HepG2 (cell line): ENCODE measurements at regions not wholly inside any gene's neighbourhood (a gene's known extent, or its start where the extent isn't known, plus 50 kb on each side); places are given as distances from the start of the nearest gene placed in this dataset.

Source experiments
- ATAC-seq: fragments of 200-7000 bp; cut with Tn5 transposase; 3 replicates; pipeline ENCODE4 v1.9.1; 2020; ENCODE audit warnings: mild to moderate bottlenecking, moderate library complexity
- BruUV-seq: library from RNA; stranded (reverse); fragments of 400-500 nt; replicated peaks from 2 replicates; lab custom pipeline; 2021; lab: Mats Ljungman, UMichigan
- CTCF ChIA-PET: fragments of 300-600 bp; formaldehyde crosslinking; extraction: SDS; loops from one replicate; lab custom pipeline; 2021; ENCODE audit warnings: low total read pairs, inconsistent platforms, low intra/inter-chr PET ratio; lab: Yijun Ruan, JAX
- POLR2A ChIA-PET: fragments of 350-600 bp; sonication (Branson Sonifier 250); formaldehyde crosslinking; loops from one replicate; lab custom pipeline; 2020; ENCODE audit warnings: antibody characterized with exemption, inconsistent platforms; lab: Yijun Ruan, JAX
- DNase-seq: peaks from one replicate; pipeline ENCODE4 v3.0.0-alpha.2; 2015; ENCODE audit warnings: low spot score
- FAIRE-seq: peaks from 3 replicates; lab custom pipeline; 2011; peaks lifted over from hg19 to GRCh38; lab: Jason Lieb, UNC
- H2AFZ ChIP-seq: one replicate; pipeline ENCODE4 v1.6.1; 2011; ENCODE audit warnings: low read length, inconsistent platforms
- H3K27ac ChIP-seq: fragments of 300-600 bp; 3 replicates; pipeline ENCODE4 v1.8.0; 2011; ENCODE audit warnings: mixed run types, mild to moderate bottlenecking, mixed read lengths, low read length, inconsistent platforms; ENCODE audit not compliant: insufficient read depth; ENCODE audit errors: extremely low read length
- H3K27me3 ChIP-seq, 2 experiments: fragments of 200-600 bp in 1 of 2; 2 replicates in 1 of 2; 3 replicates in 1 of 2; pipeline versions ENCODE4 v1.6.0 to v1.8.0; 2011; ENCODE audit warnings: low read length in 2 of 2, mild to moderate bottlenecking in 2 of 2, moderate library complexity in 2 of 2, inconsistent platforms in 1 of 2; ENCODE audit not compliant: insufficient read depth in 2 of 2, control insufficient read depth in 1 of 2
- H3K36me3 ChIP-seq, 2 experiments: fragments of 200-600 bp in 1 of 2; replicated peaks in 1 of 2; 2 replicates in 1 of 2; 3 replicates in 1 of 2; pipeline versions ENCODE4 v1.5.1 to v1.8.0; 2011; ENCODE audit warnings: low read length in 2 of 2, inconsistent platforms in 1 of 2; ENCODE audit not compliant: insufficient read depth in 2 of 2, control insufficient read depth in 1 of 2
- H3K4me1 ChIP-seq: 2 replicates; pipeline ENCODE4 v1.5.1; 2012; ENCODE audit warnings: low read length, inconsistent platforms; ENCODE audit not compliant: insufficient read depth
- H3K4me2 ChIP-seq: 2 replicates; pipeline ENCODE4 v1.6.0; 2011; ENCODE audit warnings: low read depth, low read length, inconsistent platforms
- H3K4me3 ChIP-seq, 3 experiments: fragments of 200-600 bp in 1 of 3; sonication (generic), shearing (Covaris generic) in 1 of 3; replicated peaks in 1 of 3; 2 replicates each; pipeline ENCODE4 v1.5.1; 2011 to 2016; ENCODE audit warnings: low read length in 3 of 3, inconsistent platforms in 2 of 3, low read depth in 2 of 3, mild to moderate bottlenecking in 2 of 3, control low read depth in 1 of 3, mixed read lengths in 1 of 3; ENCODE audit not compliant: insufficient read depth in 1 of 3
- H3K79me2 ChIP-seq: one replicate; pipeline ENCODE4 v1.6.1; 2011; ENCODE audit warnings: low read length, inconsistent platforms; ENCODE audit not compliant: insufficient read depth
- H3K9ac ChIP-seq: 2 replicates; pipeline ENCODE4 v1.6.0; 2011; ENCODE audit warnings: mild to moderate bottlenecking, low read depth, low read length, inconsistent platforms; ENCODE audit not compliant: insufficient read depth
- H3K9me3 ChIP-seq: 2 replicates; pipeline ENCODE4 v1.5.1; 2012; ENCODE audit warnings: mild to moderate bottlenecking, low read length
- H4K20me1 ChIP-seq: 2 replicates; pipeline ENCODE4 v1.6.0; 2011; ENCODE audit warnings: inconsistent platforms, mild to moderate bottlenecking, low read length, moderate library complexity; ENCODE audit not compliant: insufficient read depth
- BCL6 ChIP-seq: IDR thresholded peaks from 2 replicates; pipeline ENCODE4 v1.6.1; 2016; ENCODE audit warnings: missing genetic modification reagents, missing compliant biosample characterization
- HNRNPL ChIP-seq: fragments of 200-400 bp; formaldehyde crosslinking; IDR thresholded peaks from 2 replicates; pipeline ENCODE4 v1.6.1; 2017; ENCODE audit warnings: mild to moderate bottlenecking, low read depth, low read length
- HOXA7 ChIP-seq: sonication (generic); formaldehyde crosslinking; IDR thresholded peaks from 2 replicates; pipeline ENCODE4 v1.8.1; 2022; ENCODE audit warnings: mild to moderate bottlenecking, missing genetic modification reagents, moderate library complexity
- LCORL ChIP-seq, 2 experiments: fragments of 450-650 bp in 1 of 2; sonication (generic) in 1 of 2; formaldehyde crosslinking in 1 of 2; IDR thresholded peaks; 2 replicates each; pipeline versions ENCODE4 v1.5.0 to v1.6.1; 2017 to 2020; ENCODE audit warnings: antibody characterized with exemption in 1 of 2, missing genetic modification reagents in 1 of 2
- TBL1XR1 ChIP-seq: fragments of 150-350 bp; IDR thresholded peaks from 2 replicates; pipeline ENCODE4 v1.6.1; 2014; ENCODE audit warnings: borderline replicate concordance, low read length; ENCODE audit not compliant: partially characterized antibody
- TP53 ChIP-seq: sonication (generic); formaldehyde crosslinking; conservative IDR thresholded peaks from 2 replicates; pipeline ENCODE4 v1.4.0; 2020; ENCODE audit warnings: missing genetic modification reagents
- TSC22D2 ChIP-seq: sonication (generic); formaldehyde crosslinking; IDR thresholded peaks from 2 replicates; pipeline ENCODE4 v1.5.1; 2020; ENCODE audit warnings: missing genetic modification reagents, mild to moderate bottlenecking, borderline replicate concordance
- ZBTB38 ChIP-seq: sonication (generic); formaldehyde crosslinking; IDR thresholded peaks from 2 replicates; pipeline ENCODE4 v1.5.1; 2020; ENCODE audit warnings: mild to moderate bottlenecking, missing genetic modification reagents
- WGBS: methylation state at CpG from one replicate; pipeline ENCODE4 v1.1.6; 2017; ENCODE audit warnings: low lambda C conversion rate; 5-methylcytosine and 5-hydroxymethylcytosine counted together
- in situ Hi-C: cut with HindIII; loops from 2 replicates; pipeline ENCODE4 v1.10.0; 2017; ENCODE audit warnings: low pct_unique_long_range_greater_than_20kb; ENCODE audit not compliant: extremely low pct_ligation_motif_present
- intact Hi-C: fragments of 100-400 bp; cut with micrococcal nuclease; formaldehyde crosslinking; loops from one replicate; pipeline ENCODE4 v1.10.0; 2022; ENCODE audit not compliant: unreplicated experiment
- TF ChIP-seq, protein P1 (sequence below): sonication (generic); formaldehyde crosslinking; IDR thresholded peaks from 2 replicates; pipeline ENCODE4 v1.8.1; 2023; ENCODE audit warnings: missing genetic modification reagents, mild to moderate bottlenecking, borderline replicate concordance

DNA sequence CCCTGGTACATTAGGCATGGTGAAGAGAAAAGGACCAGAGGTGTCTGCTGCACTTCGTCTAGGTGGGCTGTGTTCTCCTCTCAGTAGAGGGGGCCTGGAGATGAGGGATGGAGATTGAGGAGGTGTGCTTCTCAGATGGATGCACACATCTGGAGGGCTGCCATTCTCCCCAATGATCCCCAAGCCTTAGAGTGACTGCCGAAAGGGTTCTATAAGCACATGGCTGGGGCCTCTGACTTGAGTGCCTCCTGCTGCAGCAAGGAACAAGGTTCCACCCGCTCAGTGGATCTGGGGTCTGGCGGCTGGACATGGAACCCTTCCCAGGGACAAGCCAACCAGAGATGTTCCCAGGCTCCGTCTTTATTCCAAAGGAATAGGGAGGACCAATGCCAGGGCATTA is 66.8 kb downstream of the CPN2 start:
- intact Hi-C loops (no loop called here), in situ Hi-C loops (no loop called here)
- Histone ChIP-seq H3K79me2 (no peaks in the 10 kb centered on the region), H4K20me1 (no peaks in the 10 kb centered on the region), H3K9me3 (no peaks in the 10 kb centered on the region), H3K27ac (no peak overlapping the region), H3K4me3 (no peak overlapping the region), H3K4me1 (no peaks in the 10 kb centered on the region), H3K27me3 (peaks cover 2 to 72% of the 10 kb centered on the region in 2 experiments)
- no peak for FAIRE-seq
- no peak for ATAC-seq
- 0% methylated on average over 1 of the region's 5 CpGs for WGBS
- no peak for TF ChIP-seq HOXA7 (CRISPR knock-in tag)
- TF ChIP-seq, protein P1, sequence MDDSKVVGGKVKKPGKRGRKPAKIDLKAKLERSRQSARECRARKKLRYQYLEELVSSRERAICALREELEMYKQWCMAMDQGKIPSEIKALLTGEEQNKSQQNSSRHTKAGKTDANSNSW: no peak
- TF ChIP-seq HNRNPL: no peak
- no peak for TF ChIP-seq BCL6
- TF ChIP-seq TSC22D2 (CRISPR knock-in tag): no peak
- no peak for TF ChIP-seq TBL1XR1
- no peak for TF ChIP-seq LCORL (IDR thresholded peaks at IDR 0.05)
- TF ChIP-seq LCORL (CRISPR knock-in tag; IDR thresholded peaks at IDR 0.05): no peak
- TF ChIP-seq TP53: no peak
- TF ChIP-seq ZBTB38 (CRISPR knock-in tag): no peak
- TF ChIP-seq, all 625 proteins: peak for 0
- POLR2A ChIA-PET: no interaction called here
- Histone ChIP-seq H3K4me2 (no peak overlapping the region), H3K36me3 (no peaks in the 10 kb centered on the region), H2AFZ (no peak overlapping the region), H3K9ac (no peak overlapping the region)
- BruUV-seq: no TSS peak
- no peak for DNase-seq
- CTCF ChIA-PET: no interaction called here
